HG02970 (cell line): ENCODE measurements at regions not wholly inside any gene's neighbourhood (a gene's known extent, or its start where the extent isn't known, plus 50 kb on each side); places are given as distances from the start of the nearest gene placed in this dataset.

ENCODE experiments used
- ATAC-seq: cut with Tn5 transposase; IDR thresholded peaks from one replicate; pipeline ENCODE4 v1.9.1; 2021; ENCODE audit warnings: mild to moderate bottlenecking, moderate library complexity, moderate number of reproducible peaks; ENCODE audit not compliant: unreplicated experiment, low FRiP score

DNA sequence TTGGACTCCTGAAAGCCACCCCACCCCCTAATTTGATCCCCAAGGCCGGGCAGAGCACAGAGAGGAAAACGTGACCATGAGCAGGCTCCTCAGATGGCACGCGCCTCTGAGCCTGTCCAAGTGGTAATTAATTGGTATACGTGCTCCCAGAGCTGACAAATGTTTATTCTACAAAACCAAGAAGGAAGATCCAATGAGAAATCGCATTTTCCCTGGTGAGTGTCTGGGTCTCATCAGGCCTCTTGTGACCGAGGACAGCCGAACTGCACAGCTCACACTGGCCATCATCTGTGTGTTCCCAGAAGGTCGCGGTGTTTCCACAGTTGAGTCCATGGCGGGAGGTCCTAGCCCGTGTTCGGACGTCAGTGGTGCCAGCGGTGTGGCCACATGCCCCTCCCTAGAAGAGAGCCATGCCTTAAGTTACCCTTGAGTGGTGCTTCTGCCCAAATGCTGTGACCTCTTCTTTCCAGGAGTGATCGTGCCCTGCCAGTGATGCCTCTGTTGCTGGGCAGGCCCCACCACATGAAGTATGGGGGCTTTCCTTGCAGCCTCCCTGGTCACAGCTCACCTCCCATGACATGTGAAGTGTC lies 317.5 kb upstream of the RTL1 start:
- ATAC-seq, result no peak

DNA sequence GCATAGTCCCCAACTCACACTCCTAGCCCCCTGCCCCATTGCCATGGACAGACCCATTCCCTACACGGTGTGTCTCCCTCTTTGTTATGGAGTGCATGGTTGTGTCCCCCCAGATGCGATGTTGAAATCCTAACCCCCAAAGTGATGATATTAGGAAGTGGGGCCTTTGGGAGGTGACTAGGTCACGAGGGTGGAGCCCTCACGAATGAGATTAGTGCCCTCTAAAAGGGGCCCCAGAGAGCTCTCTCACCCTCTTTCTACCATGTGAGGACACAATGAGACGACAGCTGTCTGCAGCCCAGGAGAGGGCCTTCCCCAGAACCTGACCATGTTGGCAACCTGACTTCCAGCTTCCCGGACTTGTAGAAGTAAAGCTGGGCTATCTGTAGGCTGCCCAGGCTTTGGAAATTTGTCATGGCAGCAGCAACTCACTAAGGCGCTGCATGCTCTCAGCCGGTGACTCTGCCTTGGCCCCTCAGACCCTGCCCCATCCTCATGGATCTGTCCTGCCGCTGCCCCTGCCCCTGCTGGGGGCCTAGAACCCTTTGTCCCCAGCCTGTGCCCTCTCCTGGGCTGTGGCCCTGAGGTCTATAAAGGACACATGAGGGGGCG lies 318.1 kb upstream of the RTL1 start:
- no peak for ATAC-seq

DNA sequence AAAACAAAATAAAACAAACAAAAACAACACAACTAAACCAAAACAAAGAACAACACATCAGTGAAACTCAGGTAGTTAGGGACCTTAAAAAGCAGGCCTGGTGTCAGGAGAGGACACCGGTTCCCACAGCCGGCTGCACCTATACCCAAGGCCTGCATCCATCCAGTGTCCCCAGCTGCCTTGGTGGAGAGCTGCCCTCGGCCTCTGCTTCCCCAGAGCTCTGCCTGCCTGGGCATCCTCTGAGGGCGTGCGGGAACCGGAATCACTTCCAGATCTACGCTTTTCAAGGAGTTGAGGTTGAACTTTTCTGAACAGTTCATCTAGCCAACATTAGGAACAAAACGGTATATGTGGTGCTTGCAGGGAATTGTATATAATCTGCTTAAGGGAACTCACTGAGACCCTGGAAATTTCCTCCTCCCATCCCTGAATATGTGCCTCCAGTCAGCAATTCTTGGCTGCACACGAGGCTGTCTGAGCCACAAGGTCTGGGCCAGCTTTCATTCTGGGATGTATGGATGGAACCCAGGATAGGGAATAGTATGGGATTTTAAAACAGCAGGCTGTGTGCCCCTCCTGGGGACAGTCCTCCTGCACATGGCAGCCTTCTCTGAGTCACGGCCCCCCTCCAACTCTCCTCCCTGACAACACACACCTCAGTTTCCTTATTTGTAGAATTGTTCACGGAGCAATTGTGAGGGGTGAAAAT lies 319.0 kb upstream of the RTL1 start:
- ATAC-seq, result no peak

DNA sequence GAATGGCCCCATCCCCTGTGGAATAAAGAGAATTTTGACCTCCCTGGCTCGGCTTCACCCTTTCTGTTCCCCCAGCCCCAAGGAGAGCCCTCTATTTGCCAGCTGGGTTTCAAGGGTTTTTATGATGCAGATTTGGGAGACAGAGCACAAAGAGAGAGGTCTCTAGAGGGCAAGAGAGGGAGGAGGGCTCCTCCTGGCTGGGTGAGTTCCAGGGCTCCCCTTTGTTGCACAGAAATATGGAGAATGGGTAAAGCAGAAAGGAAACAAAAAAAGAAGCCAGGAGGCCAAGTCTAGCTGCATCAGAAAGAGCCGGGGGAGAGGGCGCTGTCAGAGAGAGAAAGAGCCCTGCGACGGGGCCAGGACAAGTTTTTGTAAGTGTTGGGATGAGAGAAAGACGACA lies 319.6 kb upstream of the RTL1 start:
- no peak for ATAC-seq

DNA sequence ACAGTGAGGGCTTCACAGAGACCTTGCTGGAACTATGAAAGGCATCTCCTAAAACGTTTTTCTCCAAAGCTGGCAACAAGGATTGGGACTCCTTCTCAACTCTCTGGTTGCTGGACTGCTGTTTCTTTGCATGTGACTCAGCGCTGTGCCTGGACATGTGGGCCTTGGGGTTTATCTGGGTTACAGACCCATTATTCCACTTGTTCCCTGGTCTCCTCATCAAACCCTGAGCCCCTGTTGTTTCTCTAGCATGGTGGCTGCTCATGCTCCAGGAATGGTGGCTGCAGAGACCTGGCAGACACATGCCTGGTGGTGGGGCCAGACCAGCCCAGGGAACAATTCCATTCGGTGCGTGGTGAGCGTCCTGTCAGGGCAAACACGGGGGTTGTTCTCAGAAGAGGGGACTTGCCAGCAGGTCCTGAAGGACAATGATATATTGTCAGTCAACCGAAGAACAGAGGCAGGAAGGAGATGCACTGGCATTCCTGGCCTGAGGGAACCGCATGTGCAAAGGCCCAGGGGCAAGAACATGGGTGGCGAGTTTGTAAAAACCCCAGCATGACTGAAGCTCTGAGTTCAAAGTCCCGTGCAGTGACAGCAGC lies 320.1 kb upstream of the RTL1 start:
- ATAC-seq, result no peak

DNA sequence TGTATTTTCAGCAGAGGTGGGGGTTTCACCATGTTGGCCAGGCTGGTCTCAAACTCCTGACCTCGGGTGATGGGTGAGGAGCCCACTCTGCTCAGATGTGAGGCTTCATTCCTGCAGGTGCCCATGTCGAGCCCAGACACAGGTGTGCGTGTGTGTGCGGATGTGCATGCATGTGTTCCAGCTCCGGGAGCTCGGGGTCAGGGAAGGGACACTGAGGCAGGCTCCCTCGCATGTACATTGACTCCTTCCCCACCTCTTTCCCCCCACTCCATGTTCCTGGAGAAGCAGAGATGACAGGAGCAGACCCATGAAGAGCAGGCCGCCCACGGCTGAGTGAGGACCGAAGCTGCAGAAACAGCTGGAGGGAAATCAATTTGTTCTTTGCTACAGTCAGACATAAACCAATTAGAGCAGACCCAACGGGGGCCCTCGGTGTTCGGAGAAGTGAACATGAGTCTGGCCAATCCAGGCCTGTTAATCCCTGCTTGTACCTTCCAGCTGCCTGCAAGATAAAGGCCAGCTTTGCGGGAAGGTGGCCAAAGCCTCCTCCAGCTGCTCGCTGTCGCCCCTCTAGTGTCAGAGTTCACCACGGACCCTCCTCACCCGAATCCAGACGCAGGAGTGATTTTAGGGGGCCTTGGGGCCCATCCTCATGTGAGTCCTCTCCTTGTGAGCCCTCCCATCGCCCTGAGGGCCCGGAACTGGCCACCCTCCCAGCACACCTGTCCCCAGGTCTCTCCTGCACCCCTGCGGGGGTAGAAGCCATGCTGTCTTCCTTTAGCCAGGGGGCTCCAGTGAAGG lies 321.0 kb upstream of the RTL1 start:
- no peak for ATAC-seq

DNA sequence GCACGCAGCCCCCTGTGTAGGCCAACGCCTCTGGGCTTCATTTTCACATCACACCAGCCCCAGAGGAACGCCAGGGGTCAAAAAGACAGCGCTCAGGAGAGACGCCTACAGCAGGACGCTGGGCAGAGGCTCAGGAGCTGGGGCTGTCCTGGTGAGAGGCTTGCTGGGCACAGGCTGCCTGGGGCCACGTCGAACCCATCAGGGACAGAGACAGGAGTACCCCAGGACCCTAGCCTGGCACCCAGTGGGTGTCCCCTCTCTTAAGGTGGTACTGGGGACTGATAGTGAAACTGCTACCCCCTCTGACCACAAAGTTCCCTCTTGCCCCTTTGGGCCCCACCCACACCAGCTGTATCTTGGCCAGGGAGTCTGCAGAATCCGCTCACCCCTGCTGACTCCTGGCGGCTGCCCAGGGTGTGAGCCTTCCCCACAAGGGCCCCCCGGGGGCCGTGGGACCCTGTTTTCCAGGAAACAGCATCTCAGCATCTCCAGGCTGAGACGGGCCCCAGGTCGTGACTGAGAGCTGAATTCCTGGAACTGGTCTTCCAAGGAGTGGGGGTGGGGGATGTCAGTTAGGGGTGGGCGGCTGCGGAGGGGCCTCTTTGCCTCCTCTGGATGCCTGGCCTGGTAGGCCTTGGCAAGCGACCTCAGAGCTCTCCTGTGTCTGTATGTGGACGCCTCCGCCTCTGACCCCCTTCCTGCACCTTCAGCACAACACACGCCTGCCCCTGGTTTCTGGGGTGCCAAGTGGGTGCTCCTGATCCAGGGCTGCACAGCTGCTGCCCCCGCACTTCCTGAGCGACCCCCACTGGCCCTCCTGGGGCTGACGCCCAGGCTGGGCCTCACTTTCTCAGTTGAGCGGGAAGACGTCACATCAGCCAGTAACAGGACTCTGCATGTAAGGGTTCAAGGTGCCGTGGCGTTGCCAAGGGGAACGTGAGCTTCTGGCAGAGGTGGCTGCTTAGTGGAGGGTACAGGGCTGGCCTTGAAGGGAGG lies 321.9 kb upstream of the RTL1 start:
- no peak for ATAC-seq

DNA sequence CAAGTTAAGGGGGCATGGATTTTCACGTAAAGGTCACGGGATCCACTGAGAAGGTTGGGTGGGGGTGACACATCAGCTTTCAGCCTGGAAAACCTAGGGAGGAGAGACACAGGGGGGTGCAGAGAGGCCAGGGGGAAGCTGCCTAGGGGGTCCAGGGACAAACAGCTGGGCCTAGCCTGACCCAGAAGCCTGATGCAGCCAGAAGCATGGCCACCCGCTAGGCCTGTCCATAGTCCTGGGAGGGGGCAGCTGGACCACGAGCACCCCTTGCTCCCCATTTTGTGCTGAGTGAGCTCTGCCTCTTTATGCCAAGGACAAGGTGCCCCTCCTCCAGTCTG lies 322.7 kb upstream of the RTL1 start:
- no peak for ATAC-seq

DNA sequence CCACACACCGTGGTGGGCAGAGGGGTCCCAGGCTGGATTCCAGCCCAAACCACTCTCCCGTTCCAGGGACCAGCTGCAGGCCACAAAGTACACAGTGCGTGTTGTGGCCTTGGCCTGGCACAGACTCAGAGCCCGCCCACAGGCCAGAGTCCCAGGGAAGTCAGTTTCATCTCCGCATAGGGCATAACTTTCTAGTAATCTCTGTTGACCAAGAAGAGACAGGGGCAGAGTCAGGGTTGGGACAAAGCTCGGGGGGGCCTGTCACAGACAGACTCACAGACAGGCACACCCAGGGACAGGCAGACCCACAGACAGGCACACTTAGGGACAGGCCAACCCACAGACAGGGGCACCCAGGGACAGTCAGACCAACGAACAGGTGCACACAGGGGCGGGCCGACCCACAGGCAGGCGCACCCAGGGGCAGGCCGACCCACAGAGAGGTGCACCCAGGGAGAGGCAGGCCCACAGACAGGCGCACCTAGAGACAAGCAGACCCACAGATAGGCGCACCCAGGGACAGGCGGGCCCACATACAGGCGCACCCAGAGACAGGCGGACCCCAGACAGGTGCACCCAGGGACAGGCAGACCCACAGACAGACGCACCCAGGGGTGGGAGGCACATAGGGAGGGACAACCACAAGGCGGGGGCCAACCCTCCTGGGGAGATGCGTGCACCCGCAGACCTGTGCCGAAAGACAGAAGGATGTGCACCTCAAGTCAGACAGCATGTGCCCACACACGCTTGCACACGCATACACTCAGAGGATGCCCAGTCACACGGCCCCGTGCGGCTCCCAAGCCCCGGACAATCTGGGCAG lies 323.3 kb upstream of the RTL1 start:
- ATAC-seq, result no peak

DNA sequence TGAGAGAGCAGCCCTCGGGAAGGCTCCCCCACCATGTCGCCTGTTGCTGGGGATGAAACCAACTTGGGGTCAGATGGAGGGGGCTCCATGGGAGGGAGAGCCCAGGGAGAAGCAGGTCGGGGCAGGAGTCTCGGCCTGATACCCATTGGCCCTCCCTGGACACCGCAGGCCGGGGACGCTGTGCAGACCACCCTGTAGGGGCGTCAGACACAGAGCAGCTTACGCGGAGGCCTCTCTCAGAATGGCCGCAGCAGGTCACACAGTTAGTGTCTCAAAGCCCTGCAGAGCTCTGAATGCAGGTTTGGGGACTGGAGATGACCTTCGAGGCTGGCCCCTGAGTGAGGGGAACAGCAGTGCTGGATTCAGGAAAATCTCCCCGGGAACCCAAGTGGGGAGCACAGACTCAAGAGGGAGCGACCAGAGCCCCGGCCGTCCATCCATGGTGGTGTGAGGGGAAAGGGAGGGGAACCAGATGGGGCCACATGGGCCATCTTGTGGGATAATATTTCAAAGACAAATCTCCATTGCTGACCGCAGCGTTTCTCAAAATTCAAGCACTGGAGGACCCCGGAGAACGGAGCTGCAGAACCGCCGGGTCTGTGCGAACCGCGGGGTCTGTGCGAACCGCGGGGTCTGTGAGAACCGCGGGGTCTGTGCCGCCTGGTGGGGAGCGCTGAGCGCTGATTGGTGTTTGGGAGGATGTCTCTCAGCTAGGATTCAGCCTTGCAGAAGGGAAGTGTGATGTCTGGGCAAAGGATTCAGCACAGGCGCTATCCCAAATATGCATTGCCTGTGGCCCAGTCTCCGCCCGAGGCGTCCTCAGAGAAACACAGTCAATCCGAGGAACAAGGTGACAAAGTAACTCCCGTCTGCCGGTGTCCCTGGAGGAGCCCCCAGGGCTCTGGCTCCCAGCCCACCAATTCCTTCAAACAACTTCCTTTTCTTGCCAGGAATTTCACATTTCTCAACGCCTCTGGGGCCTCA lies 324.4 kb upstream of the RTL1 start:
- no peak for ATAC-seq

DNA sequence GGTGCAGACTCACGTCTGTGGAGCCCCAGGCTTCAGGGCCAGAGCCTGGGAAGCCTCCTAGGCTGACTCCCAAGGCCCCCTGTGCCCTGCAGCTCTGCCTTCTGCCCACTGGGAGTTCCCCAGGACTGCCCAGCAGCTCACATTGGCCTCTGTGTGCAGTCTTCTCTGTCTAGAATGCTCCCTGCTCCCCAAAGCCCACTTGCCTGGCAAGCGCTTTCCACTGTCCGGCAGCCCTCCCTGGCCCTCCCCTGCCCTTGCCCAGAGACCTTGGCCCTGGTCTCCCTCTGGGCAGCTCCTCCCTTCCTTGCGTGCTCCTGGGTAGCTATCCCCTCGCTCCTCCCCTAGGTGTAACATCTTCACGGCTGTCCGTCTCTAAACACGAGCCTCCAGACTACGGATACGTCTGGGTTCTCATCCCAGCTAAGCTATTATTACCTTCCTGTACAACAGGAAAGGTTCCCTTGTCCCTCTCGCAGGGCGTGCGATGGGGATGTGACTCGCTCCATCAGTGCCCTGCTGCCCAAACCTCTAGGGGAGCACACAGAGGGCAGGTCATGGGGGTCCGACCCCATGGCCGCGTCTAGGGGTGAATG lies 325.5 kb upstream of the RTL1 start:
- no peak for ATAC-seq

DNA sequence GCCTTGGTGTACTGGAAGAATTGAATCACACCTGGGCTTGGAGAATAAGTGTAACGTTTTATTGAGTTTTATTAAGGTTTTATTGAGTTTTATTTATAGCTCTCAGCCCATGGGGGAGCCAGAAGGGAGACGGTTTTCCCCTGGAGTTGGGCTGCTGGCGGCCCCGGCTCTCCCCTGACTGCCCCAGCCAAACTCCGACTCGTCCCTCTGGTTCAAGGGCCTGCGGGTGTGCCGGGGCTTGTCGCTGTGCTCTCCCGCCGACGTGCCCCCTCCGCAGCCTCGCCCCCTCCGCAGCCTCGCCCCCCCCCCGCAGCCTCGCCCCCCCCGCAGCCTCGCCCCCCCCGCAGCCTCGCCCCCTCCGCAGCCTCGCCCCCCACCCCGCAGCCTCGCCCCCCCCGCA lies 326.1 kb upstream of the RTL1 start:
- no peak for ATAC-seq

DNA sequence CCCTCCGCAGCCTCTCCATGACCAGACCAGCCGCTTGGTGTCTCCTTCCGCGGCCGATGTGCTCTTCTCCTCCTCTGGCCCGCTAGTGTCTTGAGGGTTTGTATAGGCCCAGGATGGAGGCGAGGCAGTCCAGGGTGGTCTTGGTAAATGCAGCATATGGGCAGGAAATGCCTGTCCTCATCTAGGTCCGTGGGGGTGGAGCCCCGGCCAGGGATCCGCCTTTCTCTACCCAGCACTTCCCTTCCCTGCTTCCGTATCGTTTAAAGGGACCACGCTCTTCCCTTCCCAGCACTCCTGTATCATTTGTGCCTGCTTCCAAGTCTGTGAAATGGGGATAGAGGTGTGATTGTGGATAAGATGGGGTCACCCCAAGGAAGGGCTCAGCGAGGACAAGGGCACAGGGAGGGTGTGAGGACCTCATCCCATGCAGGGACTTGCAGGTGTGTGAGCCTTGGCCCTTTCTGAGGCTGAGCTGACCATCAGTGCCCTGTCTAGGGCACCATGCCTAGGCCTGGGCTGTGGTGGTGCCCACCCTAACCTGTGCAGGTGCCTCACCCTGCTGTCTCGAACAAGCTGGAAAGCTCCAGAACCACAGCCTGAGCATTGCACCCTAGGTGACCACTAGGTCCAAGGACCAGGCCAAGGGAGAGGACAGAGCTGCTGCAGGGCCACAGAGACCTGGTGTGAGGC lies 326.8 kb upstream of the RTL1 start:
- ATAC-seq, result no peak

DNA sequence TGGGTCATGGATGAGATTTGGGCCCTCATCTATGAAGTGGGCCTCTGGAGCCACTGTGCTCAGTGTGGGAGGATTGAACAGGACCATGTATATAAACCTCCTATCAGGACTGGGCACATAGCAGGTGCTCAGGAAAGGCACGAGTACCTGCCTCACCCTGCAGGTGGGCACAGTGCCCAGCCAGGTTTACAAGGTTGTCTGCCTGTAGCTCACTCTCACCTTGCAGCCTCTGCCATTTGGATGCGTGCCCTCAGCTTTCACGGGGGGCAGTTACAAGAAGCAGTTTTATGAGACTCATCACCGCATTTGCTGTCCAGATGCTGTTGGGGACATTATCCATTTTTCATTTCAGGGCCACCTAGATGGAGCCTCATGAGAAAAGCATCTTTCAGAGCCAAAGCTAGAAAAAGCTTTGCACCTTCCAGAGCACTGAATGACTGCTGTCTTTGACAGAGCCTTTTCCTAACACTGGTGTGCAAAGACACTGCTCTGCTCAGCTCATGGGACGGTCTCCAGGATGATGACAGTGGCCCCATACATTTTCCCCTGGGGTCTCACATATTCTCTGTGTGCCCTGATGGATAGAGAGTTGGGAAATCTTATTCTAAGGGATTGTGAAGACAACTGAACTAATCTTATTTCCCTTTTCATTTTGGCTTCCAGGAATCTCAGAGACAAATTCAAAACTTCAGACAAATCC lies 327.5 kb upstream of the RTL1 start:
- ATAC-seq, result no peak

DNA sequence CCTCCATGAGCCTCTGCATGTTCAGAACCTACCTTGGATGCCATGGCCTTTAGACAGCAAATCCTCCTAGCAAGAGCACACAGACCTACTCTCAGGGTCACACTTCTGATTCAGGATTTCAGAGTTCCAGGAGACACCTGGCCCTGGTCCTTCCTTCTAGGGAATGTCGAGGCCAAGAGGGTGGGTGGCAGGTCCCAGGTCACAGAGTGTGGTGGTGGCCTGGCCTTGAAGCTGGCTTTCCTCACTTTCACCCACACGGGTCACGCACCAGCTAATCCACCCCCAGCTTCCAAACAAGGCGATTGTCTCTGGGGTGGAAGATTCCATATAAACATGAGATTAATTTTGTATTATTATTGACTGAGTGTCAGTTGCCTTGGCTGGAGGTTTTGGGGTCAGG lies 328.3 kb upstream of the RTL1 start:
- ATAC-seq, result no peak

DNA sequence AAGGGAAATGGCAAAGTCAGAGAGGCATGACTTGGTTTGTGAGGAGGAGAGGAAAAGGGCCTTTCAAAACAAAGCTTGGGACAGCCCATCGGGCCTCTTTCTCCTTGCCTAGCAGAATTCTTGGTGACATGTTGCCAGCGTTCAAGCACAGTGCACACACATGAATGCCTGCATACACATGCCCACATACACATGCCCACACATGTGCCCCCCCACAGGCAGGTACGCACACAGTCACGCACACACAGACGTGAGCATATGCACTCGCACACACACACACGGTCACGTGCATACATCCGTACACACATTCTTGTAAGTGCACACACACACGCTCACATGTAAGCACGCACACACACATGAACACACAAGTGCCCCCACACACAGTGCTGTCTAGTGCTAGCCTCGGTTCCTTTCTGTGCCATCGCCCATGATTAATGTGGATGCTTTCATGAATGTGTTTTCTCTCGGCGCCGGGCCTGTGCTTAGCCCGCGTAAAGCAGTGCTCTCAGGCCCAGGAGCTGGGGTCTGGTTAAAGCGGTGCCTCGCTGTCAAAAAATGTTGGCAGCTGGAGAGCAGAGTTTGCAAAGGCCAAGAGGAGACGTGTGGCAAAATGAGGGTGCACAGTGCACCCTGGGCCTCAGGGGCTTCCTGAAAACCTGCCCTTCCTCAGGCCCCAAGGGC lies 328.8 kb upstream of the DIO3 start:
- ATAC-seq, result no peak
